HG03064 (cell line): ENCODE measurements at regions not wholly inside any gene's neighbourhood (a gene's known extent, or its start where the extent isn't known, plus 50 kb on each side); places are given as distances from the start of the nearest gene placed in this dataset.
"Not testable (repeated sequence)": the region's sequence is repeated elsewhere in the genome, so short reads cannot be mapped to it uniquely, and the experiment has no call there.

Experiments used
- ATAC-seq: cut with Tn5 transposase; IDR thresholded peaks from one replicate; pipeline ENCODE4 v1.9.1; 2021; ENCODE audit warnings: low read depth; ENCODE audit not compliant: unreplicated experiment

DNA sequence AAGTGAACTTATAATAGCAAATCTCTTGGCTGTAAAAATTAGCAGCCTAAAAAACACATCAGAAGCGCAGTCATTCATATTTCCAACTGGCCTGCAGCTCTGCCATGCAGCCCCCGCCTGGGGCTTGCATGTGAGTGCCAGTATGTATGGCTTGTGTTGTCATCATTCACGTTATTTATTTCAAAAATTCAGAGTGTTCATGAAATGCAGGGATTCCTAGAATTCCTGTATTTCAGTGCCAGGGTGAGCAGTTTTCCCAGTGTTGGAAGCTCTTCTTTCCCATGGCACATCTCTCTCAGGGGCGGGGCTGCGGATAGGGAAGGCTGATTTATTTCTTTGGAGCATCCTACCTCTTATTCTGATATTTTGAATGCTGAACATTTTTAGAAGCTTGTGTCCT is 234.6 kb downstream of the FGF9 start:
- ATAC-seq, result no peak

GRCh38 chr13:21909331-21909730 is 238.5 kb downstream of the FGF9 start:
- no peak for ATAC-seq

- no peak for ATAC-seq
Measured at GRCh38 chr13:21910546-21910945, 239.7 kb downstream of the FGF9 start.

GRCh38 chr13:21911646-21912298 is 240.9 kb downstream of the FGF9 start:
- no peak for ATAC-seq

DNA sequence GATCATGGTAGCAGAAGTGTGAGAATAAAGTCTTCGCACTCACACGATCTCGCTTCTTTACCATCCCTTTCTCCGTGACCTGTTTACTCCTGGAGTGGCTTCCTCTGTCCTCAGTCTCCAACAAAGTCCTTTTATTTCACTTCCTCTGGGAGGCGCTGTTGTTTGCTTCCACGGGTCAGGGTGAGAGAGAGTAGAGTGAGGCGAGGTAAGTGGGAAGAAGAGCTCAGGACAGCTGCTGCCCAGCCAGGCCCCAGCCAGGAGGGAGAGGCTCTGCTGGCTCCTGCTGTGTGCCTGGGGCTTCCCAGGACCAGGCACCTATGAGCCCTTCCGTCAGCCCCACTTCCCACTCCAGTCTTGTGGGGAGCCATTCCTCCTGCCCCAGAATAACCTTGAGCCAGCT is 242.1 kb downstream of the FGF9 start:
- ATAC-seq, result no peak

GRCh38 chr13:21917086-21918015 is 246.5 kb downstream of the FGF9 start:
- no peak for ATAC-seq

GRCh38 chr13:21920802-21921201 is 249.9 kb downstream of the FGF9 start:
- ATAC-seq, result not testable (repeated sequence)

GRCh38 chr13:21924958-21925357 is 254.1 kb downstream of the FGF9 start:
- ATAC-seq, result no peak

DNA sequence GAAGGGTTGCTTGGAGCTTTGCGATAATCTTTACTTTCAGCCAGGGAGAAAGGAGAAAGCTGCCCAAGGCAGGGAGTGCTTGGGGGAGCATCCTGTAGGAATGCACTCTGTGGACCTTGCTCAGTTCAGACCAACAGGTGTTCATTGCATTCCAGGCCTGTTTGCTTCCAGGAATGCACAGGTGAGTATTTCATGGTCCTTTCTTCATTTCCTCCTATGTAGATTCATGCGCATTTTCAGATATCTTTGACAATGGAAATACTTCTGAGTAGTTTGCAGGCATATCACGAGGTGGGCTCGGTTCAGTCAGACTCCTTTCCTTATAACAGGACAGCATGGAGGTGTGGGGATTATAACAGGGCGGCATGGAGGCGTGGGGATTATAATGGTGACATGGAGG is 254.8 kb downstream of the FGF9 start:
- no peak for ATAC-seq

DNA sequence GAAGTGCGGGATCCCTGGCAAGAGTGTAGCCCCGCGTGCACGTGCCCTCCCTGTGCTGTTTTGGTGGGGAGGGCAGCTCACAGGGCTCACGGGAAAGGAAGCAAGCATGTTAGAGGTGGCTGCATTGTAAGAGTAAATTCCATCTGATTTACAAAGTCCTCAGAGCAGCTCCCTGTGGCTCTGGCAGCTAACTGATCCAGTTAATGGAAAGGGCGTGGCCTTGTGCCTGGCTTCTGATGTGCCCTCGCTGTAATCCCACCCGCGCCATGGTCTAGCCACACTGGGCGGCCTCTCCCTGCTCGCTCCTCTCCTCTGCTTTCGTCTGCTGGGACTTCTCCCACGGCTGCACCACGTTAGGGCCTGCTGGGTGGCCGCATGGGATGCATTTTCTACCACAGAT is 258.5 kb downstream of the FGF9 start:
- ATAC-seq, result no peak

- ATAC-seq, result no peak
Measured at GRCh38 chr13:21930536-21930935, 259.7 kb downstream of the FGF9 start.

GRCh38 chr13:21932578-21932977 is 261.7 kb downstream of the FGF9 start:
- no peak for ATAC-seq

- no peak for ATAC-seq
Measured at GRCh38 chr13:21932996-21933395, 262.1 kb downstream of the FGF9 start.

- ATAC-seq, result no peak
Measured at GRCh38 chr13:21934284-21934683, 263.4 kb downstream of the FGF9 start.

- no peak for ATAC-seq
Measured at GRCh38 chr13:21936674-21937073, 265.8 kb downstream of the FGF9 start.

DNA sequence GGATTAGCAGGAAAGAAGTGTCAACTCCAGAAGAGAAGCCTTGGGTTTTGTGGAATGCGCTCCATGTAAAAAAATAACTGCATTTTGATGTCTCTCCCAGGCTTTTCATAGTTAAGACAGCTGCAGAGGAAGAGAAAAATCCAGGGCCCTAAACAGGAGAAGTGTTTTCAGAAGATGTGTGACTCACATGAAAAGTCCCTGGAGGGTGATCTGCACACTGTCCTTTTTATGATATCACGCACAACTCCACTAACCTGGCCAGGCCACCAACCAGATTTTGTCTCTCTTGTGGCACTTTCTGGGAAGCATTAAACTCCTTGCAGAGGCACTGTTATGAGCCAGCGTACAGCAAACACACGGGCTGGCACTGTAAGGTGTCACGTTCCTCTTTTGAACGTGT is 267.3 kb downstream of the FGF9 start:
- no peak for ATAC-seq

- no peak for ATAC-seq
Measured at GRCh38 chr13:21938636-21939035, 267.8 kb downstream of the FGF9 start.

DNA sequence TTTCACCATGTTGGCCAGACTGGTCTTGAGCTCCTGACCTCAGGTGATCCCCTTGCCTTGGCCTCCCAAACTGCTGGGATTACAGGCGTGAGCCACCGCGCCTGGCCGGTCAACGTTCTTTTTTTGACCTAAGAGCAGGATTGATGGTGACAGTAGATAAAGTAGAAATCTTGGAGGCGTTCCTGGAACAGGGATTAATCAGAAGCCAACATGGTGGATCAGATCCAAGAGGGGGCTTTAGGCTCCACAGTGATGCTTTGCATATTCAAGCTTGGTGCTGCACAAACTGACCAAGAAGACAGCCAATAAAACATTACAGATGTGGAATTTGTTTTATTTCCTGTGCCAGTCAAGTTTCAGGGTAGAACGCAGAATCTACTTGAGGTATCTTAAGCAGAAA is 271.2 kb downstream of the FGF9 start:
- ATAC-seq, result no peak

GRCh38 chr13:21944610-21945009 is 273.7 kb downstream of the FGF9 start:
- no peak for ATAC-seq

DNA sequence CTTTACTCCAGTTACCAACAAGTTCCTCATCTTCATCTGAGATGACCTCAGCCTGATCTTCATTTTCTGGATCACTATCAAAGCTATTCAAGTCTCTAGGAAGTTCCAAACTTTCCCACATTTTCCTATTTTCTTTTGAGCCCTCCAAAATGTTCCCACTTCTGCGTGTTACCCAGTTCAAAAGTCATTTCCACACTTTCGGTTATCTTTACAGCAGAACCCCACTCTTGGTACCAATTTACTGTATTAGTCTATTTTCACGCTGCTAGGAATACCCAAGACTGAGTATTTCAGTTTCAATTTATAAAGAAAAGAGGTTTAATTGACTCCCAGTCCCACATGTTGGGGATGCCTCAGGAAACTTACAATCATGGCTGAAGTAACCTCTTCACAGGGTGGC is 274.3 kb downstream of the FGF9 start:
- ATAC-seq, result no peak

- ATAC-seq, result no peak
Measured at GRCh38 chr13:21946964-21947363, 276.1 kb downstream of the FGF9 start.
